KOPT-K1 (cell line): ENCODE measurements at regions not wholly inside any gene's neighbourhood (a gene's known extent, or its start where the extent isn't known, plus 50 kb on each side); places are given as distances from the start of the nearest gene placed in this dataset.
"Not testable (repeated sequence)": the region's sequence is repeated elsewhere in the genome, so short reads cannot be mapped to it uniquely, and the experiment has no call there.

ENCODE experiments used
- H3K27ac ChIP-seq: fragments of 200-600 bp; sonication (generic); 2 replicates; pipeline ENCODE4 v1.5.1; 2016; ENCODE audit warnings: antibody characterized with exemption, mild to moderate bottlenecking, low read depth, low read length; ENCODE audit not compliant: poor library complexity, severe bottlenecking
- H3K36me3 ChIP-seq: fragments of 200-600 bp; sonication (generic); 2 replicates; pipeline ENCODE4 v1.5.1; 2017; ENCODE audit warnings: antibody characterized with exemption, mild to moderate bottlenecking, low read length, moderate library complexity; ENCODE audit not compliant: insufficient read depth
- H3K9me3 ChIP-seq: fragments of 200-600 bp; sonication (generic); 2 replicates; pipeline ENCODE4 v1.5.1; 2017; ENCODE audit warnings: antibody characterized with exemption, low read length, mild to moderate bottlenecking; ENCODE audit not compliant: insufficient read depth, poor library complexity, severe bottlenecking

GRCh38 chr2:193876980-193877379 lies 1682.2 kb upstream of the TMEFF2 start:
- H3K9me3 ChIP-seq, result no peaks in the 10 kb centered on the region
- H3K36me3 ChIP-seq, result no peaks in the 10 kb centered on the region
- no peak overlapping the region for H3K27ac ChIP-seq

DNA sequence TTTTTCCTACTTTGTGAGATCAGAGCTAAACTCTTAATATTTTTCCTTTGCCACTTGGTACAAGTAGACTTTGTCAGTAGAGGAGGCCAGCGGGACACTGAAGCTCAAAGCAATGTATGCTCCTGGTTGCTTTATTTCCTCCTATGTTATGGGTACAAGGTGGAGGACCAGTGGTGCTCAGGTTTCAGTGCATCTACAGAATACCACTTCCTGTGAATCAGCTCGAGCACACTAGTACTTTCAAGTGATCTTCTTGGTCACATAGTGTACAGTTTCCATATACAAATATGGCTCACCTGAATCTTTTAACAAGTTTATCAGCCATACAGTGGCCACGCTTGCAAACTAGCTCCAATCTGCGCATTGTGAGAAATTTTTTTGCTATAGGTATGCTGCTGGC lies 1674.8 kb upstream of the TMEFF2 start:
- no peaks in the 10 kb centered on the region for H3K36me3 ChIP-seq
- H3K9me3 ChIP-seq, result no peaks in the 10 kb centered on the region
- H3K27ac ChIP-seq, result no peak overlapping the region

DNA sequence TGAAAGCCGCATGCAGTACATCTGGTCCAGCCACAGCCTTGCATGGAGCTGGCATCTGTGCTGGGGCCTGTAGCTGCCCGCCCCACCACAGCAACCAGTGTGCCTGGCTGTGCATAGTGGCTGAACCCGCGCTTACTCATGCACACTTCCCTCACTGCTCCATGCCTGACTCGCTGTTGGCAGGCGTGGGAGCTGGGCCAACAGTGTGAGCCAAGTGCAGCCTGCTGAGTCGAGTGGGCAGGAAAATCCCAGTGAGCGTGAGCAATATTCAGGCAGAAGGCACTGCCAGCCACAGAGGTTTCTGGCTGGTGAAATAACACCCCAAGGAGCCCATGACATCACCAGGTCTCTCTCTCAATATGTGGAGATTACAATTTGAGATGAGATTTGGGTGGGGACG lies 1674.1 kb upstream of the TMEFF2 start:
- H3K27ac ChIP-seq, result no peak overlapping the region
- H3K36me3 ChIP-seq, result no peaks in the 10 kb centered on the region
- no peaks in the 10 kb centered on the region for H3K9me3 ChIP-seq

DNA sequence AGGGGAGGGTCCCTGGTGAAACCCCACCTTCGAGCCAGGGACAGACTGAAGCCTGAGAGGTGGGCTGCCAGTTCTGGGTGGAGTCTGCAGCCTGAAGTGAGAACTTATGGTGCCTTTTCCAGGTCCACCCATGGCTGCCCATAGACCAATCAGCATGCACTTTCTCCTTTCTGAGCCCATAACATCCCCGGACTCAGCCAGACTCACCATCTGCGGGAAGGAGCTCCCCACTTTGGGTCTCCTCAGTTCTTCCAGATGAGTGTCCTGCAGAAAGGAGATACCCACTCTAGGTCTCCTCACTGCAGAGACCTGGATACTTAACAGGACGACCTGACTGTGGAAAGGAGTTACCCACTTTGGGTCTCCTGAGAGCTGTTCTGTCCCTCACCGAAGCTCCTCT lies 1673.4 kb upstream of the TMEFF2 start:
- Histone ChIP-seq H3K27ac (no peak overlapping the region), H3K9me3 (no peaks in the 10 kb centered on the region), H3K36me3 (no peaks in the 10 kb centered on the region)

DNA sequence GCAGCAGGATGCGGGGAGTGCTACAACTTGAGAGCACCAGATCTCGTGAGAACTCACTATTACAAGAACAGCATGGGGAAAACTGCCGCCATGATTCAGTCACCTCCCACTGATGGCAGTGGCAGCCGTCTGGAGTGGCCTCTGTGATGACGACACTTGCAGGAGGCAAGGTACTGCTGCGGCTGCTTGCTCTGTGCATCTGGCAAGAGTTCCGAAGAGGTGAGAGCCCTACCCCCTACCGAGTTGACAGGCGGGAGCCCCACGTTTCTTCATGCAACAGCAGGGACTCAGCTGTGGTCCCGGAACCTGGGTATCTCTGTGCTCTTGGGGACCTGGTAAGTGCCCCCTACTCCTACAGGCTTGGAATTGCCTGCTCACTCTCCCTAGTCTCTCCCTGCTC lies 1672.7 kb upstream of the TMEFF2 start:
- no peaks in the 10 kb centered on the region for H3K9me3 ChIP-seq
- no peak overlapping the region for H3K27ac ChIP-seq
- H3K36me3 ChIP-seq, result no peaks in the 10 kb centered on the region

DNA sequence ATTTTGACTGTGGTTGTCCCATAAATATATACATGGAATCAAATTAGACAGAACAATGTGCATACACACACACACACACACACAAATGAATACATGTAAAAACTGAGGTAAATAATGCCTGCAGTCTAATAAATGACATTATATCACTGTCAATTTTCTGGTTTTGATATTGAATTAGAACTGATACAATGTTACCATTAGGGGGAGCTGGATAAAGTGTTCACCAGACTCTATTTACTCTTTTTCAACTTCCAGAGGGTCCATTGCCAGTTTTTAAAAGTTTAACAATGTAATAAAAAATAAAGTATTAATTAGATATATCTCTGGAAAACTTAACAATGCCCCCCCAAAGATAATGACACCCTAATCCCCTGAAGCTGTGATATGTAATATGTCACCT lies 1666.8 kb upstream of the TMEFF2 start:
- Histone ChIP-seq H3K9me3 (no peaks in the 10 kb centered on the region), H3K27ac (no peak overlapping the region), H3K36me3 (no peaks in the 10 kb centered on the region)

GRCh38 chr2:193847991-193848390 lies 1653.3 kb upstream of the TMEFF2 start:
- no peaks in the 10 kb centered on the region for H3K36me3 ChIP-seq
- H3K9me3 ChIP-seq, result no peaks in the 10 kb centered on the region
- H3K27ac ChIP-seq, result no peak overlapping the region

DNA sequence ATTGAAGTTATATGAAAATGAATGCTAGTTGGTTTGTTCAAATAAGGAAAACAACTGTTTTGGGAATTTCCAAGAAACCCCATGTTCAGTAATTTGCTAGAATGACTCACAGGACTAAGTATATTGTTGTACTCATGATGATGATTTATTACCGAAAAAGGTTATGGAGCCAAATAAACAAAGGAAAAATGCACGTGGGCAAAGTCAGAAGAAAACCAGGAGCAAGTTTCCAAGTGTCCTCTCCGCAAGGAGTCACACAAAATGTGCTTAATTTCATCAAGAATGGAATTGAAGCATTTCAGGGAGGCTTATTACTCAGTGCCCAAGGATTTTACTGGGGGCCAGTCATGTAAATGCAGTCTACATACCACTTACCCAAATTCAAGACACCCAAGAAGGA lies 1652.4 kb upstream of the TMEFF2 start:
- H3K9me3 ChIP-seq, result no peaks in the 10 kb centered on the region
- H3K27ac ChIP-seq, result no peak overlapping the region
- H3K36me3 ChIP-seq, result no peaks in the 10 kb centered on the region

- Histone ChIP-seq H3K9me3 (no peaks in the 10 kb centered on the region), H3K36me3 (no peaks in the 10 kb centered on the region), H3K27ac (no peak overlapping the region)
Measured at GRCh38 chr2:193845604-193846003, 1650.9 kb upstream of the TMEFF2 start.

DNA sequence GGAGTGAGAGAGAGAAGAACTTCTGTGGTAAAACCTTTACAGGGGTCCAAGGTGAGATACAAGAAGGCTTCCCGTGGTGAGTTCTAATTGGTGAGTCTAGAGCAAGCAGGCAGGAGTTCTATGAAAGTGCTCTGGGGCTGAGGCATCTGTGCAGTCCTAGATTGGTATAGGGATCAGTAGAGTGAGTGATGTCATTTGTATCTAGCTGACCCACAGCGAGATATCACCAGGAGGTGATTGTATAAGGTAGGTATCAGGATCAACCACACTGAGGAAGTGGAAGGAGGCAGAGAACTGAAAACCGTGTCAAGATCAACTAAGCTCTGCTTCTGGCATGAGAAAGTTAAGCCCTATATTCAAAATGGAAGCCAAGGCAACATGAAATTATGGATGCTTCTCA lies 1648.9 kb upstream of the TMEFF2 start:
- Histone ChIP-seq H3K9me3 (no peaks in the 10 kb centered on the region), H3K36me3 (no peaks in the 10 kb centered on the region), H3K27ac (no peak overlapping the region)

GRCh38 chr2:193841384-193842150 lies 1646.8 kb upstream of the TMEFF2 start:
- no peaks in the 10 kb centered on the region for H3K9me3 ChIP-seq
- H3K36me3 ChIP-seq, result no peaks in the 10 kb centered on the region
- H3K27ac ChIP-seq, result no peak overlapping the region

- Histone ChIP-seq H3K36me3 (no peaks in the 10 kb centered on the region), H3K27ac (no peak overlapping the region), H3K9me3 (no peaks in the 10 kb centered on the region)
Measured at GRCh38 chr2:193837111-193837738, 1642.5 kb upstream of the TMEFF2 start.

GRCh38 chr2:193836424-193837006 lies 1641.8 kb upstream of the TMEFF2 start:
- H3K36me3 ChIP-seq, H3K27ac ChIP-seq: not testable (repeated sequence)

DNA sequence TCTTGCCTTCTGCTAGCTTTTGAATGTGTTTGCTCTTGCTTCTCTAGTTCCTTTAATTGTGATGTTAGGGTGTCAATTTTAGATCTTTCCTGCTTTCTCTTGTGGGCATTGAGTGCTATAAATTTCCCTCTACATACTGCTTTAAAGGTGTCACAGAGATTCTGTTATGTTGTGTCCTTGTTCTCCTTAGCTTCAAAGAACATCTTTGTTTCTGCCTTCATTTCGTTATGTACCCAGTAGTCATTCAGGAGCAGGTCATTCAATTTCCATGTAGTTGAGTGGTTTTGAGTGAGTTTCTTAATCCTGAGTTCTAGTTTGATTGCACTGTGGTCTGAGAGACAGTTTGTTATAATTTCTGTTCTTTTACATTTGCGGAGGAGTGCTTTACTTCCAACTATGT lies 1639.2 kb upstream of the TMEFF2 start:
- H3K9me3 ChIP-seq, H3K27ac ChIP-seq: not testable (repeated sequence)

More at GRCh38 chr2:193836424-193837006, 1641.8 kb upstream of the TMEFF2 start:
- not testable (repeated sequence) for H3K9me3 ChIP-seq

GRCh38 chr2:193824474-193824873 lies 1629.7 kb upstream of the TMEFF2 start:
- H3K36me3 ChIP-seq, result no peaks in the 10 kb centered on the region
- peaks cover 8% of the 10 kb centered on the region for H3K9me3 ChIP-seq
- no peak overlapping the region for H3K27ac ChIP-seq

More for the DNA sequence above, 1639.2 kb upstream of the TMEFF2 start:
- not testable (repeated sequence) for H3K36me3 ChIP-seq
